ENCODE measurements at regions not wholly inside any gene's neighbourhood (a gene's known extent, or its start where the extent isn't known, plus 50 kb on each side); places are given as distances from the start of the nearest gene placed in this dataset.
"Not testable (repeated sequence)": the region's sequence is repeated elsewhere in the genome, so short reads cannot be mapped to it uniquely, and the experiment has no call there.

- TF ChIP-seq, protein P1, sequence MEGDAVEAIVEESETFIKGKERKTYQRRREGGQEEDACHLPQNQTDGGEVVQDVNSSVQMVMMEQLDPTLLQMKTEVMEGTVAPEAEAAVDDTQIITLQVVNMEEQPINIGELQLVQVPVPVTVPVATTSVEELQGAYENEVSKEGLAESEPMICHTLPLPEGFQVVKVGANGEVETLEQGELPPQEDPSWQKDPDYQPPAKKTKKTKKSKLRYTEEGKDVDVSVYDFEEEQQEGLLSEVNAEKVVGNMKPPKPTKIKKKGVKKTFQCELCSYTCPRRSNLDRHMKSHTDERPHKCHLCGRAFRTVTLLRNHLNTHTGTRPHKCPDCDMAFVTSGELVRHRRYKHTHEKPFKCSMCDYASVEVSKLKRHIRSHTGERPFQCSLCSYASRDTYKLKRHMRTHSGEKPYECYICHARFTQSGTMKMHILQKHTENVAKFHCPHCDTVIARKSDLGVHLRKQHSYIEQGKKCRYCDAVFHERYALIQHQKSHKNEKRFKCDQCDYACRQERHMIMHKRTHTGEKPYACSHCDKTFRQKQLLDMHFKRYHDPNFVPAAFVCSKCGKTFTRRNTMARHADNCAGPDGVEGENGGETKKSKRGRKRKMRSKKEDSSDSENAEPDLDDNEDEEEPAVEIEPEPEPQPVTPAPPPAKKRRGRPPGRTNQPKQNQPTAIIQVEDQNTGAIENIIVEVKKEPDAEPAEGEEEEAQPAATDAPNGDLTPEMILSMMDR (IDR thresholded peaks at IDR 0.05; ENCODE audit: unreplicated experiment in 3 of 3): no peak
- Mint-ChIP-seq H3K4me1 (peaks cover 47% of the 10 kb centered on the region), H3K9me3 (no peaks in the 10 kb centered on the region), H3K36me3 (ENCODE audit: low read depth) (no peaks in the 10 kb centered on the region), H3K4me3 (no peak overlapping the region), H3K27ac (peak overlapping the region; percentile 60 to 79 (median 69)), H3K27me3 (ENCODE audit: low read depth) (no peaks in the 10 kb centered on the region)
These were observed 104.5 kb upstream of the UGP2 start for GRCh38 chr2:63737081-63737751.

DNA sequence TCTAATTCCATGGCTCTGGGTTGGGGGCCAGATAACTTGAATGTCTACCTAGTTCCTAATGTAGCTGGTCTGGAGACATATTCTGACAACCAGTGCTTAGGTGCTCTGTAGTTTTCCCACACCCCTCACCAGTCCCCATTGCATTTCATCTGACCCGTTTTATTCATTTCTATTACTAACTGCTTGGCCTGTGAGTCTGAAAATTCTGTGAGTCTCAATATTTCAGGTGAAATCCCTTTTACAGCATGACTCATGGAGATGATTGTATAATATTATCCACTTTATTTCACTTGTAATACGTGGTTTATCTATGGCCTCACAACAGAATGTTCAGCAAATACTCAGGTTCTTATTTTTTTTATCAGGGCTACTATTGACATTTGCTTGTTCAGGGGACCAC is 103.7 kb upstream of the UGP2 start:
- TF ChIP-seq, protein P1 (IDR thresholded peaks at IDR 0.05; ENCODE audit: unreplicated experiment in 3 of 3): no peak
- Mint-ChIP-seq H3K4me3 (no peak overlapping the region), H3K36me3 (ENCODE audit: low read depth) (no peaks in the 10 kb centered on the region), H3K27me3 (ENCODE audit: low read depth) (no peaks in the 10 kb centered on the region), H3K9me3 (no peaks in the 10 kb centered on the region), H3K27ac (peak overlapping the region in 1 of 3 experiments; percentile 60), H3K4me1 (peaks cover 53% of the 10 kb centered on the region)

DNA sequence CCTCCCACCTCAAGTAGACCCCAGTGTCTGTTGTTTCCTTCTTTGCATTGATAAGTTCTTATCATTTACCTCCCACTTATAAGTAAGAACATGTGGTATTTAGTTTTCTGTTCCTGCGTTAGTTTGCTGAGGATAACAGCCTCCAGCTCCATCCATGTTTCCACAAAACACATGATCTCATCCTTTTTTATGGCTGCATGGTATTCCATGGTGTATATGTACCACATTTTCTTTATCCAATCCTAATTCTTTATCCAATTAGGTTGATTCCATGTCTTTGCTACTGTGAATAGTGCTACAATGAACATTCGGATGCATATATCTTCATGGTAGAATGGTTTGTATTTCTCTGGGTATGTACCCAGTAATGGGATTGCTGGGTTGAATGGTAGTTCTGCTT is 102.5 kb upstream of the UGP2 start:
- H3K4me3 Mint-ChIP-seq; H3K9me3 Mint-ChIP-seq; H3K27me3 Mint-ChIP-seq (ENCODE audit: low read depth); H3K36me3 Mint-ChIP-seq (ENCODE audit: low read depth); H3K27ac Mint-ChIP-seq: not testable (repeated sequence)
- peaks cover 62% of the 10 kb centered on the region for H3K4me1 Mint-ChIP-seq

- Mint-ChIP-seq H3K4me1 (peaks cover 60% of the 10 kb centered on the region), H3K9me3 (no peaks in the 10 kb centered on the region), H3K27ac (no peak overlapping the region), H3K4me3 (no peak overlapping the region), H3K36me3 (ENCODE audit: low read depth) (no peaks in the 10 kb centered on the region), H3K27me3 (ENCODE audit: low read depth) (no peaks in the 10 kb centered on the region)
- TF ChIP-seq, protein P1 (IDR thresholded peaks at IDR 0.05; ENCODE audit: unreplicated experiment in 3 of 3): no peak
These were observed 101.7 kb upstream of the UGP2 start for GRCh38 chr2:63740020-63740419.

DNA sequence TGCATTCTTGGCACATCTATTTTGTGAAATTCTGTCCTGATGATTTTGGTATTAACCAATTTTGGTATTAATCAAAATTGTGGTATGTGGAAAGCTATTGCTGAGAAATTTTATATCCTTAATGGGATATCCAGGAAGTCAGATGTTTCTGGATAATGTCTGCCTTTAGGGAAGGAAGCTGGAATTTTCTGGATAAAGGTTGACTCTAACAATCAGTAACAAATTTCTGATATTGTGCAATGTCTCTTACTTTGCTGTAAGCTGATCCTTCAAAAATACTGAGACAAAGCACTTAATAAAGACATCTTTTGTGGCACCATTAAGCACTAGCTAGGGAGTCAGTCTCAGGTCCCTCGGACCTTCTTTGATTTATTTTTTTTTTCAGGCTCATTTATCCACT is 100.8 kb upstream of the UGP2 start:
- Mint-ChIP-seq H3K9me3 (no peaks in the 10 kb centered on the region), H3K4me3 (no peak overlapping the region), H3K27me3 (ENCODE audit: low read depth) (no peaks in the 10 kb centered on the region), H3K4me1 (peaks cover 54% of the 10 kb centered on the region), H3K27ac (peak overlapping the region; percentile 3 to 5 (median 4)), H3K36me3 (ENCODE audit: low read depth) (no peaks in the 10 kb centered on the region)
- TF ChIP-seq, protein P1 (IDR thresholded peaks at IDR 0.05; ENCODE audit: unreplicated experiment in 3 of 3): no peak

DNA sequence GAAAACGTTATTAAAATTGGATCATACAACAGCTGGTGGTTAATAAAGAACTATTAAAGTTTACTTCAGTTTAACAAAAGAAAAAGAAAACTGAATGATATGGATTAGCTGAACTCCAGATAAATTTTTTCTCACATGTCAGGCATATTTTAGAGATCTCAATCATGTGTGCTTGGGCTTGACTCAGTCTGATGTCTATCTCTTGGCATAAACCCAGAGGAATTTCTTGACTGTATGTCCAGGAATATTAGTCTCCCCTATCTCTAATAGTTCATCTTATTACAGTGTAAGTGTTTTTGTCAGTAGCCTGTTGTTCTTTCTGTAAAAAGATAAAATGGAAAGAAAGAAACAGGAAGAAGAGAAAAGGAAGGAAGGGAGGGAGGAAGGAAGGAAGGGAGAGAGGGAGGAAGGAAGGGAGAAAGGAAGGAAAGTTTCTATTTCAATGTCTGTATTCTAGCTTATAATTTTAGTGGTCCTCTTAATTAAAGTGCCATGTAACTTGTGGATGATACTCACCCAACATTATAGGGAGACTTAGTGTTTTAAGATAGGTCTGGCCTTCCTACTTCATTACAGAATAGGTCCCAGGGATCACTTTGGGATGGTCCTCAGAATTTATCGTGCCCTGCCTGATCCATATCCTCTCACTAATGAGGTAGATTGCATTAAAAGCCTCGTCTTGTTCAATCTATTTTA is 99.7 kb upstream of the UGP2 start:
- TF ChIP-seq, protein P1 (IDR thresholded peaks at IDR 0.05; ENCODE audit: unreplicated experiment in 3 of 3): no peak
- H3K36me3 Mint-ChIP-seq (ENCODE audit: low read depth): no peaks in the 10 kb centered on the region
- H3K4me1 Mint-ChIP-seq: peaks cover 48% of the 10 kb centered on the region
- H3K27ac Mint-ChIP-seq: peak overlapping the region; percentile 34 to 77 (median 50)
- H3K4me3 Mint-ChIP-seq: peak overlapping the region in 1 of 3 experiments; percentile 33
- H3K9me3 Mint-ChIP-seq: peaks cover 2% of the 10 kb centered on the region
- H3K27me3 Mint-ChIP-seq (ENCODE audit: low read depth): no peaks in the 10 kb centered on the region

Data from nephron (organoid).